ENCODE measurements at regions not wholly inside any gene's neighbourhood (a gene's known extent, or its start where the extent isn't known, plus 50 kb on each side); places are given as distances from the start of the nearest gene placed in this dataset.

- DNase-seq (ENCODE audit: low spot score) = no peak
Measured at GRCh38 chr5:104223885-104224773, 661.5 kb upstream of the NUDT12 start.

- no peak for DNase-seq (ENCODE audit: low spot score)
Measured at GRCh38 chr5:104218200-104218599, 655.6 kb upstream of the NUDT12 start.

GRCh38 chr5:104213216-104213615, 650.6 kb upstream of the NUDT12 start:
- DNase-seq (ENCODE audit: low spot score) = no peak

GRCh38 chr5:104199771-104200170, 637.2 kb upstream of the NUDT12 start:
- no peak for DNase-seq (ENCODE audit: low spot score)

GRCh38 chr5:104198156-104198555, 635.6 kb upstream of the NUDT12 start:
- no peak for DNase-seq (ENCODE audit: low spot score)

GRCh38 chr5:104189909-104190308, 627.3 kb upstream of the NUDT12 start:
- DNase-seq (ENCODE audit: low spot score) = no peak

- no peak for DNase-seq (ENCODE audit: low spot score)
Measured at GRCh38 chr5:104189031-104189430, 626.4 kb upstream of the NUDT12 start.

- DNase-seq (ENCODE audit: low spot score) = no peak
Measured at GRCh38 chr5:104187656-104188055, 625.1 kb upstream of the NUDT12 start.

GRCh38 chr5:104186510-104186909, 623.9 kb upstream of the NUDT12 start:
- DNase-seq (ENCODE audit: low spot score) = no peak

GRCh38 chr5:104186100-104186499, 623.5 kb upstream of the NUDT12 start:
- DNase-seq (ENCODE audit: low spot score) = no peak

GRCh38 chr5:104184264-104184663, 621.7 kb upstream of the NUDT12 start:
- no peak for DNase-seq (ENCODE audit: low spot score)

GRCh38 chr5:104178829-104179456, 616.4 kb upstream of the NUDT12 start:
- DNase-seq (ENCODE audit: low spot score) = no peak

- DNase-seq (ENCODE audit: low spot score) = no peak
Measured at GRCh38 chr5:104178066-104178465, 615.5 kb upstream of the NUDT12 start.

GRCh38 chr5:104177651-104178050, 615.1 kb upstream of the NUDT12 start:
- DNase-seq (ENCODE audit: low spot score) = no peak

- no peak for DNase-seq (ENCODE audit: low spot score)
Measured at GRCh38 chr5:104172976-104173375, 610.4 kb upstream of the NUDT12 start.

GRCh38 chr5:104171958-104172690, 609.5 kb upstream of the NUDT12 start:
- DNase-seq (ENCODE audit: low spot score) = no peak

- DNase-seq (ENCODE audit: low spot score) = no peak
Measured at GRCh38 chr5:104170926-104171325, 608.3 kb upstream of the NUDT12 start.

GRCh38 chr5:104146652-104147051, 584.1 kb upstream of the NUDT12 start:
- DNase-seq (ENCODE audit: low spot score) = no peak

GRCh38 chr5:104139840-104140239, 577.3 kb upstream of the NUDT12 start:
- no peak for DNase-seq (ENCODE audit: low spot score)

GRCh38 chr5:104130320-104130719, 567.7 kb upstream of the NUDT12 start:
- DNase-seq (ENCODE audit: low spot score) = no peak

- DNase-seq (ENCODE audit: low spot score) = no peak
Measured at GRCh38 chr5:104128348-104128747, 565.8 kb upstream of the NUDT12 start.

GRCh38 chr5:104126980-104127379, 564.4 kb upstream of the NUDT12 start:
- no peak for DNase-seq (ENCODE audit: low spot score)

- DNase-seq (ENCODE audit: low spot score) = no peak
Measured at GRCh38 chr5:104119529-104119928, 556.9 kb upstream of the NUDT12 start.

All from CD4-positive, alpha-beta T cell treated with Interleukin-6 at 100 ng/mL for 8 hours (primary cell).